Spleen (tissue), 11 donors: ENCODE measurements at regions not wholly inside any gene's neighbourhood (a gene's known extent, or its start where the extent isn't known, plus 50 kb on each side); places are given as distances from the start of the nearest gene placed in this dataset.

Experiments used
- DNase-seq: peaks from one replicate; pipeline ENCODE4 v3.0.0-alpha.2; 2020
- H3K27ac ChIP-seq, 8 donors: fragments of 200-600 bp; sonication (generic) in 7 of 8; 1 replicate in 4 of 8; 2 replicates in 4 of 8; pipeline versions ENCODE4 v1.5.0 to v1.8.0; 2016 to 2021; ENCODE audit warnings: inconsistent platforms in 4 of 8, mild to moderate bottlenecking in 4 of 8, moderate library complexity in 1 of 8
- H3K27me3 ChIP-seq, 7 donors: fragments of 200-600 bp; sonication (generic) in 6 of 7; replicated peaks in 1 of 7; 1 replicate in 4 of 7; 2 replicates in 3 of 7; pipeline versions ENCODE4 v1.5.0 to v1.8.0; 2016 to 2021; ENCODE audit warnings: inconsistent platforms in 3 of 7, mild to moderate bottlenecking in 1 of 7
- H3K36me3 ChIP-seq, 6 donors: fragments of 200-600 bp; sonication (generic) in 5 of 6; 1 replicate in 4 of 6; 2 replicates in 2 of 6; pipeline versions ENCODE4 v1.5.0 to v1.8.0; 2016 to 2021; ENCODE audit warnings: inconsistent platforms in 2 of 6
- H3K4me1 ChIP-seq, 6 donors: fragments of 200-600 bp; sonication (generic) in 5 of 6; 1 replicate in 3 of 6; 2 replicates in 3 of 6; pipeline versions ENCODE4 v1.5.0 to v1.8.0; 2016 to 2021; ENCODE audit warnings: inconsistent platforms in 3 of 6
- H3K4me3 ChIP-seq, 8 donors: fragments of 200-600 bp; sonication (generic) in 7 of 8; 1 replicate in 4 of 8; 2 replicates in 4 of 8; pipeline versions ENCODE4 v1.5.0 to v1.8.0; 2016 to 2021; ENCODE audit warnings: inconsistent platforms in 4 of 8, mild to moderate bottlenecking in 4 of 8, moderate library complexity in 2 of 8
- H3K9me3 ChIP-seq, 8 donors: fragments of 200-600 bp; sonication (generic) in 7 of 8; 1 replicate in 4 of 8; 2 replicates in 4 of 8; pipeline versions ENCODE4 v1.5.0 to v1.8.0; 2016 to 2021; ENCODE audit warnings: inconsistent platforms in 4 of 8
- POLR2A ChIP-seq, 3 donors: fragments of 450-650 bp; IDR thresholded peaks; one replicate each; pipeline ENCODE4 v1.5.1; 2017; ENCODE audit warnings: antibody characterized with exemption in 3 of 3, mild to moderate bottlenecking in 1 of 3
- POLR2AphosphoS5 ChIP-seq, 3 donors: sonication (generic); formaldehyde crosslinking; IDR thresholded peaks; one replicate each; pipeline ENCODE4 v1.5.1; 2017; ENCODE audit warnings: antibody characterized with exemption in 3 of 3
- WGBS, 5 donors: extraction: QIAGEN DNeasy Blood & Tissue Kit in 3 of 5; methylation state at CpG; one replicate each; pipeline versions ENCODE4 v1.1.5 to v1.1.7; 2013 to 2018; 5-methylcytosine and 5-hydroxymethylcytosine counted together
- intact Hi-C: fragments of 100-400 bp; cut with DNase I; formaldehyde crosslinking; loops from one replicate; pipeline ENCODE4 v1.15.0; 2023; ENCODE audit warnings: low total_unique reads
- TF ChIP-seq, protein P1 (sequence below), 11 experiments: fragments of 200-600 bp in 7 of 11; fragments of 450-650 bp in 4 of 11; sonication (generic) in 4 of 11; IDR thresholded peaks in 8 of 11; conservative IDR thresholded peaks in 3 of 11; 1 replicate in 7 of 11; 2 replicates in 4 of 11; pipeline versions ENCODE4 v1.4.0 to v1.8.0; 2016 to 2021; ENCODE audit warnings: antibody characterized with exemption in 11 of 11, inconsistent platforms in 4 of 11, mild to moderate bottlenecking in 1 of 11
- donor health status: healthy with polysubstance abuse.
- donor health status: DM: no; HTN: no; CAD: no; lungs with moderate emphysema.
- donor health status: DM: no; HTN: no; CAD: no.
- donor health status: Bipolar disorder and iron deficiency.
- donor health status: healthy.
- donor health status: DM: no; HTN: no; CAD: no.
- donor health status: DM: yes; HTN: yes; CAD: no.

DNA sequence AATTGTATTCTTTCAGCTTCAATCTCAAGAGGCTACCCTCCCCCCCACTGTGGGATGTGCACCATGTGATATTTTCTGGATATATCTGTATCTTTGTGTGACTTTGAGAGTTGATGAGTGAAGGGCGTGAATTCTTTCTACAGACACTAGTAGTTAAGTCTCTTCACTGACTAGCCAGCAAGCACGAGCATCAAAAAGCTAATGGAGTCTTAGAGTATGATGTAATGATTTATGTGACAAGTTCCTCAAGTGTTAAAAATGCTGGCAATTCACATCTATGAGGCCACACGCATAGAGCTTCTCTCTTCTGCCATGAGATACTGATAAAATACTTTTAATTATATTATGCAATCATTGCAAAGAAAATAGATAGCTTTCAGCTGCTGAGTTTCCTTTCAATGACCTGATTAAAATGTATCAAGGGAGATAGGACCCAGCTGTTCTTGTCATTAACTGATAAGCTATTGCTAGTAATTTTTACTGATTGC is 304.8 kb downstream of the TRIB2 start:
- TF ChIP-seq, protein P1, sequence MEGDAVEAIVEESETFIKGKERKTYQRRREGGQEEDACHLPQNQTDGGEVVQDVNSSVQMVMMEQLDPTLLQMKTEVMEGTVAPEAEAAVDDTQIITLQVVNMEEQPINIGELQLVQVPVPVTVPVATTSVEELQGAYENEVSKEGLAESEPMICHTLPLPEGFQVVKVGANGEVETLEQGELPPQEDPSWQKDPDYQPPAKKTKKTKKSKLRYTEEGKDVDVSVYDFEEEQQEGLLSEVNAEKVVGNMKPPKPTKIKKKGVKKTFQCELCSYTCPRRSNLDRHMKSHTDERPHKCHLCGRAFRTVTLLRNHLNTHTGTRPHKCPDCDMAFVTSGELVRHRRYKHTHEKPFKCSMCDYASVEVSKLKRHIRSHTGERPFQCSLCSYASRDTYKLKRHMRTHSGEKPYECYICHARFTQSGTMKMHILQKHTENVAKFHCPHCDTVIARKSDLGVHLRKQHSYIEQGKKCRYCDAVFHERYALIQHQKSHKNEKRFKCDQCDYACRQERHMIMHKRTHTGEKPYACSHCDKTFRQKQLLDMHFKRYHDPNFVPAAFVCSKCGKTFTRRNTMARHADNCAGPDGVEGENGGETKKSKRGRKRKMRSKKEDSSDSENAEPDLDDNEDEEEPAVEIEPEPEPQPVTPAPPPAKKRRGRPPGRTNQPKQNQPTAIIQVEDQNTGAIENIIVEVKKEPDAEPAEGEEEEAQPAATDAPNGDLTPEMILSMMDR (IDR thresholded peaks at IDR 0.05 in 8 of 11, conservative IDR thresholded peaks at IDR 0.05 in 3 of 11) = no peak
- TF ChIP-seq POLR2AphosphoS5 (IDR thresholded peaks at IDR 0.05) (no peak), POLR2A (IDR thresholded peaks at IDR 0.05) (no peak)
- no peak for DNase-seq
- Histone ChIP-seq H3K4me3 (no peak overlapping the region), H3K27ac (no peak overlapping the region), H3K9me3 (no peaks in the 10 kb centered on the region), H3K27me3 (peaks cover 0 to 26% (median 0%) of the 10 kb centered on the region in 7 donors), H3K36me3 (no peaks in the 10 kb centered on the region), H3K4me1 (no peaks in the 10 kb centered on the region)
- intact Hi-C loops = no loop called here
- WGBS, 5 donors = 59 to 73% (median 68%) methylated on average over 3 of the region's 3 CpGs

DNA sequence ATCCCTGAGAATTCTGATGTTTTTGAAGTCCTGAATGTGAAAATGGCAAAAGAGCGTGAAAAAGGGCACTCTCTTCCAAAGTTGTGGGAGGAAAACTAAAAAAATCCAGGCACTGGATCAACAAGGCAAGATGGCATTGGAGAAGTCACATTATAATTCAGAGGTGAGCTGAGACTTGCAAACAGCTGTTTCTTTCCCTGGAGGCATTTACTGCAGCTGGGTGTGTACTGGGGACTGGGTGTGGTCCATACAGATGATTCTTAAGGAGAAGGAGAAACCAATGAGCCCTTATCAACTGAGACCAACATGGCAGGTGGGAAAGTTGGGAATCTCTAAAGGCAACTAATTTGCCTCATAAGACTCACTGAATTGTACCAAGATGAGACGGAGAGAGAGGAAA is 313.9 kb downstream of the TRIB2 start:
- Histone ChIP-seq H3K9me3 (no peaks in the 10 kb centered on the region), H3K27ac (no peak overlapping the region), H3K4me1 (peaks cover 0 to 5% (median 0%) of the 10 kb centered on the region in 6 donors), H3K4me3 (no peak overlapping the region), H3K36me3 (no peaks in the 10 kb centered on the region), H3K27me3 (no peaks in the 10 kb centered on the region)
- 76 to 95% (median 91%) methylated on average over 2 of the region's 2 CpGs for WGBS, 5 donors
- no peak for DNase-seq
- TF ChIP-seq, protein P1 (IDR thresholded peaks at IDR 0.05 in 8 of 11, conservative IDR thresholded peaks at IDR 0.05 in 3 of 11) = no peak
- TF ChIP-seq POLR2A (IDR thresholded peaks at IDR 0.05) (no peak), POLR2AphosphoS5 (IDR thresholded peaks at IDR 0.05) (no peak)
- intact Hi-C loops = no loop called here

DNA sequence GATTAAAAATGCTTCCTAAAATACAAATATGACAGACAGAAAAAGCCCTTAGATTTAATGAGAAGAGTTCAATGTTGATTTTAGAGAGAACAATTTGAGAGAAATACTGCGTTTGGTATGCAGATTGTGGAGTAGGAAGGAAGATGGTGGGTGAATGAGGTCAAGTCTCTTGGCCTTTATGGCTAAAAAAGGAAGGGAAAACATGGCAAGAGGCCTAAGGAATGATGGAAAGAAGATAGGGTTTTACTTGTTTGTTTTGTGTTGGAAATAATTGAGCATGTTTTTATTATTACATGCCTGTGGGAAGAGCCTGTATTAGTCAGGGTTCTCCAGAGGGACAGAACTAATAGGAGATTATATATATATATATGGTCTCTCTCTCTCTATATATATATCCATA is 318.1 kb downstream of the TRIB2 start:
- peaks cover 0 to 5% (median 0%) of the 10 kb centered on the region in 6 donors for H3K4me1 ChIP-seq
- no peak for DNase-seq
- TF ChIP-seq, protein P1 (IDR thresholded peaks at IDR 0.05 in 8 of 11, conservative IDR thresholded peaks at IDR 0.05 in 3 of 11) = no peak
- TF ChIP-seq POLR2A (IDR thresholded peaks at IDR 0.05) = no peak
- no peak for TF ChIP-seq POLR2AphosphoS5 (IDR thresholded peaks at IDR 0.05)
- no peak overlapping the region for H3K4me3 ChIP-seq
- intact Hi-C loops = no loop called here
- H3K9me3 ChIP-seq = no peaks in the 10 kb centered on the region
- H3K36me3 ChIP-seq = no peaks in the 10 kb centered on the region
- H3K27ac ChIP-seq = no peak overlapping the region
- 32 to 76% (median 56%) methylated on average over 1 of the region's 1 CpG for WGBS, 5 donors
- H3K27me3 ChIP-seq = peaks cover 0 to 13% (median 0%) of the 10 kb centered on the region in 7 donors

DNA sequence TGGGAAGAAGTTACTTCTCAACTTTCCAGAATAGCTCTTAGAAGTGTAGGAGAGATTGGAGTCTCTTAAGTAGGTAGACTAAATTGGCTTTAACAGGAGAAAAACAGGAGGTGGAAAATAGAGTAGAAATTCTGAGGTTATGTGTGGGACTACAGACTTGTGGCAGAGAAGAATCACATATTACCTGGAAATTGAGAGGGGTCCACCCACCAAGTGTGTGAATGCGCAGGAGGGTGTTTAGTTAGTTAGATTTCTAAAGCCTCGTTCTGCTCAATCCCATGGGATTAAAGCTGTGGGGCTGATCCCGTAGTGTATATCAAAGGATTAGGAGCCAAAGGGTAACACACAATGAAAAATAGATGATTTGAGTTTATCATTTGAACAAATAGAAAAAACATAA is 319.1 kb downstream of the TRIB2 start:
- Histone ChIP-seq H3K36me3 (no peaks in the 10 kb centered on the region), H3K9me3 (peaks cover 0 to 9% (median 0%) of the 10 kb centered on the region in 8 donors), H3K27me3 (peaks cover 0 to 23% (median 0%) of the 10 kb centered on the region in 7 donors), H3K4me3 (no peak overlapping the region), H3K4me1 (peaks cover 0 to 5% (median 0%) of the 10 kb centered on the region in 6 donors), H3K27ac (no peak overlapping the region)
- TF ChIP-seq POLR2AphosphoS5 (IDR thresholded peaks at IDR 0.05) (no peak), POLR2A (IDR thresholded peaks at IDR 0.05) (no peak)
- TF ChIP-seq, protein P1 (IDR thresholded peaks at IDR 0.05 in 8 of 11, conservative IDR thresholded peaks at IDR 0.05 in 3 of 11) = no peak
- intact Hi-C loops = no loop called here
- WGBS, 5 donors = 83 to 94% (median 89%) methylated on average over 3 of the region's 3 CpGs
- DNase-seq = no peak
